Liver (tissue), 3 donors: ENCODE measurements at regions not wholly inside any gene's neighbourhood (a gene's known extent, or its start where the extent isn't known, plus 50 kb on each side); places are given as distances from the start of the nearest gene placed in this dataset.

Source experiments
- HNF4A ChIP-seq, 2 donors: conservative IDR thresholded peaks; 2 replicates each; pipeline ENCODE4 v1.6.1; 2016; ENCODE audit warnings: antibody characterized with exemption in 2 of 2, mild to moderate bottlenecking in 2 of 2
- TF ChIP-seq, protein P1 (sequence below): fragments of 150-350 bp; IDR thresholded peaks from 2 replicates; pipeline ENCODE4 v1.5.1; 2017; ENCODE audit warnings: improper control_type of control experiment, low read depth, low read length; ENCODE audit not compliant: missing input control
- TF ChIP-seq, protein P2 (sequence below): IDR thresholded peaks from 2 replicates; pipeline ENCODE4 v1.6.1; 2016; ENCODE audit warnings: antibody characterized with exemption
- donor health status: healthy.
- donor health status: healthy.

DNA sequence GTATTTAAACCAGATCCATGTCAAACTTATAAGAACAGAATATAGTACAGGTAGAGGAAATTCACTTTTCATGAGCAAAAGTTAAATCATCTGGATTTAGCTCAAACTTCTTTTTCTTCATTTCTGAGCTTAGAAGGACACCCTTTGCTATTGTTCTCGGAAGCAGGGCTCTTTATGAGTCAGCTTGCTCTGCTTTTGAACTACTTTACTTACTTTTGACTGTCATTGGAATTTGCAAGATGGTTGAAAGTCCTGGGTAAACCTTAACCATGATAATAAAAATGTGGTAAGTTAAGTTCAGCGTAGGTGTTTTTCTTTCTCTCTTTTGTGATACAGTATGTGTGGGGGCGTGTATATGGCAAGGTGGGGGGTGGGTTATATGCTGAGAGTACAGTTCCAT lies 312.7 kb upstream of the DPH6 start:
- TF ChIP-seq, protein P1, sequence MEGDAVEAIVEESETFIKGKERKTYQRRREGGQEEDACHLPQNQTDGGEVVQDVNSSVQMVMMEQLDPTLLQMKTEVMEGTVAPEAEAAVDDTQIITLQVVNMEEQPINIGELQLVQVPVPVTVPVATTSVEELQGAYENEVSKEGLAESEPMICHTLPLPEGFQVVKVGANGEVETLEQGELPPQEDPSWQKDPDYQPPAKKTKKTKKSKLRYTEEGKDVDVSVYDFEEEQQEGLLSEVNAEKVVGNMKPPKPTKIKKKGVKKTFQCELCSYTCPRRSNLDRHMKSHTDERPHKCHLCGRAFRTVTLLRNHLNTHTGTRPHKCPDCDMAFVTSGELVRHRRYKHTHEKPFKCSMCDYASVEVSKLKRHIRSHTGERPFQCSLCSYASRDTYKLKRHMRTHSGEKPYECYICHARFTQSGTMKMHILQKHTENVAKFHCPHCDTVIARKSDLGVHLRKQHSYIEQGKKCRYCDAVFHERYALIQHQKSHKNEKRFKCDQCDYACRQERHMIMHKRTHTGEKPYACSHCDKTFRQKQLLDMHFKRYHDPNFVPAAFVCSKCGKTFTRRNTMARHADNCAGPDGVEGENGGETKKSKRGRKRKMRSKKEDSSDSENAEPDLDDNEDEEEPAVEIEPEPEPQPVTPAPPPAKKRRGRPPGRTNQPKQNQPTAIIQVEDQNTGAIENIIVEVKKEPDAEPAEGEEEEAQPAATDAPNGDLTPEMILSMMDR = no peak
- no peak for TF ChIP-seq HNF4A (conservative IDR thresholded peaks at IDR 0.05)
- TF ChIP-seq, protein P2, sequence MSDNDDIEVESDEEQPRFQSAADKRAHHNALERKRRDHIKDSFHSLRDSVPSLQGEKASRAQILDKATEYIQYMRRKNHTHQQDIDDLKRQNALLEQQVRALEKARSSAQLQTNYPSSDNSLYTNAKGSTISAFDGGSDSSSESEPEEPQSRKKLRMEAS = no peak
